OCI-M1 (cell line): ENCODE measurements at regions not wholly inside any gene's neighbourhood (a gene's known extent, or its start where the extent isn't known, plus 50 kb on each side); places are given as distances from the start of the nearest gene placed in this dataset.
"Not testable (repeated sequence)": the region's sequence is repeated elsewhere in the genome, so short reads cannot be mapped to it uniquely, and the experiment has no call there.

ENCODE experiments used
- DNase-seq: peaks from one replicate; lab custom pipeline; 2025; lab: John Stamatoyannopoulos, UW

DNA sequence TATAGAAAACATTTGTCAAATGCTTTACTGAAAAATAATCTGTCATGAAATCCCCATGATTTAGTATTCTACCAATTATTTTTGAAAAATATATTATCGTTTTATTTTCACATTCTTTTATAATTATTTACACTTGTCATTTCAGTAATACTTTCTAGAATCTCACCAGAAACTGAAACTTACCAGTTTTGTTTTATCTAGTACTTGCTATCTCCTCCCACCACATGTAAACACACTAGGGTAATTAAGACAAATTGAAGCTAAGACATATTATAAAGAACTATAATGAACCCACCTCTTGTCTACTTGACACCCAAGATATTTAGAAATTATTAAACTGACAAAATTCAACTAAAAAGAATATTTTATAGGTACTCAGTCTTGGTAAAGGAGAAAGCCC lies 51.5 kb upstream of the GRM3 start:
- peak; percentile 33 for DNase-seq

DNA sequence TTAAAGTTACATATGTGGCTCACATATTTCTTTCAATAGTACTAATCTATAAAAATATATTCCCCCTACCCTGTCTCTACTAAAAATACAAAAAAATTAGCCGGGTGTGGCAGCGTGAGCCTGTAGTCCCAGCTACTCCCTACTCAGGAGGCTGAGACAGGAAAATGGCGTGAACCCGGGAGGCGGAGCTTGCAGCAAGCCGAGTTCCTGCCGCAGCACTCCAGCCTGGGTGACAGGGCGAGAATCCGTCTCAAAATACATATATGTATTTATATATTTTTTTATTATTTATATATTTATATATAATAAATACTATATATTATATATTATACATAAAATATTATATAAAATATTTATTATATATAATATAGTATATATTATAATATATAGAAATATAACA lies 69.7 kb upstream of the GRM3 start:
- DNase-seq, result no peak

DNA sequence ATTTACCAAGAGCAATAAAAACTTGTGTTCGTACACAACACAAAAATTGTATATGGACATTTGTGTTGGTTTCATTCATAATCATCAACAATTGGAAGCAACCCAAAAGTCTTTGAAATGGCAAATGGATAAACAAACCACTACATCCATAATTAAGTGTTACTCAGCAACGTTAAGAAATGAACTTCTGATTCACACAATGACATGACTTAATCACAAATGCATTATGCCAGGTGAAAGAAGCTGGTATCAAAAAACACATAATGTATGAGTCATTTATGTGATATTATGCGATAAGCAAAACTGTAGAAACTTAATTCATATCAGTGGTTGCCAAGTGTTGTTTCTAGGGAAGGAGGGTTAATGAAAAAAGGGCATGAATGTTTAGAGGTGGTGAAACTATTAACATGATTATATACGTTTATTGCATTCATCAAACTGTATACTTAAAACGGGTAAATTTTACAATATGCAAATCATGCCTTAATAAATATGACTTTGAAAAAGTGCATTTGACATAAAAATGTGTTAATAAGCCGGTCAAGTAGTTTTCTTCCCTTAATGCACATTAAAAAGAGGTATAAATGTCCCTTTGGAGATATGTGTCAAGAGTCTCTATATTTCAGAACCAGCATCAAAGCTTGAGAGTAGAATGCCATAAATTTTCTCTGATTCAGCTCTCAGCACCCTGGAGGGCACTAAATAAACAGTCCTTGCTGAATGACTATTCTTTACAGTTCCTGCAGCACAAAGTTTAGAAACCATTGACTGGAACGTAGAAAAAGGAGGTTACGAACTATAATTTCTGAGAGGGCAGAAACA lies 84.8 kb upstream of the GRM3 start:
- DNase-seq, result no peak

GRCh38 chr7:86534641-86535040 lies 109.1 kb upstream of the GRM3 start:
- no peak for DNase-seq

DNA sequence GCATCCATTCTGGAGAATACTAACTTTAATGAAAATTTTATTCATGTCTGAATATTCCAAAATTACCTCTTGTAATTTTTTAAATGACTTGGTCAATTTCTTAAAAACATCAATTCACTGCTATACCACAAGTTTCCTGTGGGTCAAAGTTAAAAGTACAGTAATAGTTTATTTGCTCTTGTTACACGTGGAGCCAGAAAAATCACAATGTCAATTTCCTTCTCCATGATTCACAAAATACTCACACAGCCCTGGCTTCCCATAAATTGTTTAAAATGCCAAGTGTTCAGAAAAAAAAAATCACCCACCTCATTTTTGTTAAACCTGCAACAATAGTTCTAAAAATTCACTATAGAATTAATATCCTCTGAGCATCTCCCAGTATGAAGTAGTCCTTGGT lies 139.5 kb upstream of the GRM3 start:
- DNase-seq, result no peak

DNA sequence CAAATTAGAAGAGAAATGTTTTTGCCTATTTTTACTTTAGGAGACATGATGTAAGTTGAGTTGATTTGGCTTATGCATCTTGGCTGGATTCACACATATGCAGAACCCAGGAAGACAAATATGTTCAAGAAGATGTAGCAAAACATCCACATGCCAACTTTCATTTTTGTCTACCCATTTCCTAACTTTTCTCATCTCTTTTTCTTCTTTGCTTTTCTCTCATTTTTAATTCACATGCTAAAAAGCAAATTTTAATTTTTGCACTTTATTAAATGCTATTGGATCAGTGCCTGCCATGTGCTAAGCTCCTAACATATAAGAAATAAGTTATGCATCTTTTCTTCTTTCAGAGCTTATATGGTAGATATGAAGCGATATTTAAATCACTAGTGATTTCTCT lies 143.7 kb upstream of the GRM3 start:
- DNase-seq, result no peak

- no peak for DNase-seq
Observed at GRCh38 chr7:86485827-86486226, 157.9 kb upstream of the GRM3 start.

DNA sequence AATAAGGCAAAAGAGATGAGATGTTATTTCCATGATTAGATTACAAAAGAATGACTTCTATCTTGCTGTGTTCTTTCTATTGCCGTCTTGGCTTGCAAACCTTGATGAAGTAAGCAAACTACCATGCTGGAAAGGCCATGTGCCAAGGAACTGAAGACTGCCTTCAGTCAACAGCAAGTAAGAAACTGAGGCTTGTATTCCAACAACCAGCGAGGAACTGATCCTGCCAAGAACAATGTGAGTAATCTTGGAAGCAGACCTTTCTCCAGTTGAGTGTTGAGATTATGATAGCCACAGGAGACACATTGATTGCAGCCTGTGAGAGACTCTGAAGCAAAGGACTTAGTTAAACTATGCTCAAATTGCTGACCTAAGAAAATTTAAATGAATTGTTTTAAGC lies 164.6 kb upstream of the GRM3 start:
- no peak for DNase-seq

DNA sequence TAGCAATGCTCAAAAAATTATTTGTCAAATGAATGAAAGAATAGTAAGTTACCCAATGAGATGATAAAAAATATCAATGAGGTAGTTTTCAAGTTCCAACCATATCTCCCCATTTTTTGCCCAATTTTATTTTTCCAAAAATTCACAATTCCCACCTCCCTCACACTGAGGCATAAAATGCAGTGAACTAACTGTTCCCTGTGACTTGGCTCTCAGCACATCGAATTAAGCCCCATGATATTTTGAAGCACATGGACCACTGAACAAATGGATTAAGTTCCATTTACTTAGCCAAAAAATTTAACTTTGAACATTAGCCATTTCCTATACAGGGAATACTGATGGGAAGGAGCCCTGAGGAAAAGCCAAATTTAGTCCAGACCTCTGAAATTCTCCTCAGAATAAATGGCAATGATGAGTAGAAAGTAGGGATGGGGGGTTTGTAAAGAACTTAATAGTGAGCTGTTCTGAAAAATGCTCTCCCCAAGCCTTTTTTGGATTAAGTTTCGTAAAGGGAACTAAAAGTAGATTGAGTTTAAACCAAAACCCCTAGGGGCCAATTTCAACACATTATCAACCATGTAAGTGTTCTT lies 166.3 kb upstream of the GRM3 start:
- no peak for DNase-seq

DNA sequence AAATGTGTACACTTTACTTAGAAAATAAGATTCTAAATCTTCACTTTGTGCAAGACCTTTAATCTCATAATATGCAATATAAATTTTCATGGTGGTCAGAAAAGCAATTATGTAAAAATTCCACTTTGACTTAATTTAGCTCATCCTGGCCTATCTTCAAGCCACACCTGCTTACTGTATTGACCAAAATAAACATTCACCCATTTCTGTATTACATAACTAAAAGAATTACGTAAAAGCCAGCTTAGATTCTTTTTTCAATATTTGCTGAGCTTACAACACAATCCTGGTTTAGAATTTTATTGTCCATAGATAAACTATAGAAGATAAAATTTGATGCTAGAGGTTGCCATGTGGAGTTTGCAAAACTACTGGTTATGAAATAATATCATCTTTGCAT lies 172.9 kb upstream of the GRM3 start:
- no peak for DNase-seq

DNA sequence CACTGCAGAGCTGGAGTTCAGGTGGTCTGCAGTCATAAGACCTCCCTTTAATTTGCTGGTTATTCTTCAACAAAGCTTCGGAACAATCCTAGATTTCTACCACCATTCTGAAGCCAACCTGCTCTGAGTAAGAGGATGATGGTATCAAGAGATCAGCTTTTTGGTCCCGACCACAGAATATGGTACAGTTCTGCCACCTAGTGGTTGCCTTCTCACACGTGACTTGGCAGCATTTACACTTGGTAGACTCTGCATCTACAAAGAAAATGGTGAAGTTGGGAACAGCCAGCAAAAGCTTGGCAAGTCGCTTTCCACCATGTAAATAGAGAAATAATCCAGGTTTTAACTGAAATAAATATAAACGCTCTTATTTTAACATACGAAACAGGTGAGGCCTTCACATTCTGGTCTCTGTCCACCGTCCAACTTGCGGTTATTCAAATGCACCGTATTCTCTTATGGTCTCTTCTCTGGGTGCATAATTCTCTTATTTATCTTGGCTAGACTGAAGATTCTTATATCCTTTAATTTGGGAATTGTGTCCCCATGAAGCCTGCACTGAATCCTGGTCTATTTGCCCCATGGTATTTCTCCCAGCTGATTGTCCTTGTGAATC lies 173.9 kb upstream of the GRM3 start:
- DNase-seq, result peak; percentile 92

DNA sequence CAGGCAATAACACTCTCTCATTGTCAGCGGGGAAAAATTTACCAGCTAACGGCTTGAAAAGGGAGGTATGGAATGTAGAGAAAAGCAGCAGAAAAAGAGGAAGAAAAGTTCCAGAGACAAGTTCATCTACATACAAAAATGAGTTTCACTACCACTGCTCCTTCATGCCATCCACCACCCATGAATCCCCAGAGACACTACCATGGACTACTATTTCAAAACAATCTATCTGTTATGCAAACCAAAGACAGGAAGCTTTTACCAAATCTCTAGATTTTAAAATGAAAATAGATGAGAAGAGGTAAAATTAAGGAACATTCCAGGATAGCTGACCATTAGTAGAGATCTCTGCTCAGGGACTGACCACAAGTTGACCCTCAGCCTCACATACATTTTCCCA lies 189.0 kb upstream of the GRM3 start:
- DNase-seq, result no peak

- DNase-seq, result no peak
Observed at GRCh38 chr7:86453454-86453853, 190.3 kb upstream of the GRM3 start.

DNA sequence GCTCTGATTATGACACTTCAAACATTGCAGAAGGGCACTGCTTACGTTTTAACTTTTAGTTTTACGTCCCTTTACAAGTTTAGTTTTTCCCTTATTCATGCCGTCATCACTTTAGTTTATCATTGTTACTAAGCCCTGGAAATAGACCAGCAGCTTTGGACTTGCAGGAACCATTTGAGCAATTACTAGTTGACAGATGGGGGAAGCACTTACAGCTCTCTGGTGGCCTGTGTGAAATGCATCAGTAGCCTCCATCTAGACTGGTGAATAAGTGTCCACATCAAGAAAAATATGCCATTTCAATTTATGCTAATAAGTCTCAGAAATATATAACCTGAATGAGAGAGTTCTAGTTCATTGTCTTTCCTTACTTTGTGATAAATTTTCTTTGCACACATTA lies 194.9 kb upstream of the GRM3 start:
- DNase-seq, result no peak

DNA sequence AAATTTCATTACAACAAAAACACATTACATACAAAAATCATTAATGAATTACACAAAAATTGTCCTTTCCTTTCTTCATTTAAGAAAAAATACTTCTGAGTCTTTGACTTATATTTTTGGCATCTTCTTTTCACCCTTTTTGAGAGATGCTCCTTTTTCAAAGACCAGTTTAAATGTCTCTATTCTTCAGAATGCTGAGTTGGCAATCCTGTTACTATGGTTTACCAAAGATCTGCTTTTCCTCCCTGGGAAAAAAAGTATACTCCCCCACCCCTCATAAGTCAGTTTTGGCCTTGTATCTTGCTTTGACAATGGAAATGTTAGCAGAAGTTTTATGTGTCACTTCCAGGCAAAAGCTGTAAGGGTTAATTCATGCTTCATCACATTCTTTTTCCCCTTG lies 198.4 kb upstream of the GRM3 start:
- no peak for DNase-seq

DNA sequence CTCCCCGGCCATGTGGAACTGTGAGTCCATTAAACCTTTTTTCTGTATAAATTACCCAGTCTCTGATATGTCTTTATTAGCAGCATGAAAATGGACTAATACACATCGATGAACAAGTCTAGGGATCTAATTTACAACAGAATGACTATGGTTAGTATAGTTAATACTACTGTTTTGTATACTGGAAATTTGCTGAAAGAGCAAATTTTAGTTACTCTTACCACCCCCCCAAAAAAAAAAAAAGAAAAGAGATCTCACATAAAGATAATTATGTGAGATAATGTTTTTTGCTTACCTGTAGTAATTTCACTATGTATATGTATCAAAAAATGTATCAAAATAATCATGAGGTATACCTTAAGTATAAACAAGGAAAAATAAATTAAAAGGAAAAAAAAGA lies 199.5 kb upstream of the GRM3 start:
- DNase-seq, result no peak

GRCh38 chr7:86440420-86440819 lies 203.3 kb upstream of the GRM3 start:
- not testable (repeated sequence) for DNase-seq

DNA sequence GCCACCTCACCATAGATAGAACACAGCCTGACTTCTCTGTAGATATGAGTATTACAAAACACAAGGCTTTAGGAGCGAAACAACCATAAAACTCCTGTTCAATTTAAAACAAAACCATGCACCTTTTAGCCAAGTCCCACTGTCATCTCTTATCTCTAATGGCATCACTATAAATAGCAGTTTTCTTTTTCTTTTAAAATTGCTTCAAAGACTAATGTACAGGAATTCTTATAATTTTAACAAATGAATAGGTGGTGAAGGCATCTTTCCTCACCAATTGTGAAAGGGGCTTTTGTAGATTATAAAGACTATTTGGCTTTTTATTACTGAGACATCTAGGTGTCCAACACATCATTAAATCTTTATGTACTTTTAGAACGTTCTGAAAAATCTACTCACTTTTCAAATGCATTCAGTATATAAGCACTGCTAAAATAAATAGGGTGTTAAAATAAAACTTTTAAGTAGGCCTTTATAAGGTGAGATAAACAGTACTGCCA lies 205.7 kb upstream of the GRM3 start:
- DNase-seq, result no peak

DNA sequence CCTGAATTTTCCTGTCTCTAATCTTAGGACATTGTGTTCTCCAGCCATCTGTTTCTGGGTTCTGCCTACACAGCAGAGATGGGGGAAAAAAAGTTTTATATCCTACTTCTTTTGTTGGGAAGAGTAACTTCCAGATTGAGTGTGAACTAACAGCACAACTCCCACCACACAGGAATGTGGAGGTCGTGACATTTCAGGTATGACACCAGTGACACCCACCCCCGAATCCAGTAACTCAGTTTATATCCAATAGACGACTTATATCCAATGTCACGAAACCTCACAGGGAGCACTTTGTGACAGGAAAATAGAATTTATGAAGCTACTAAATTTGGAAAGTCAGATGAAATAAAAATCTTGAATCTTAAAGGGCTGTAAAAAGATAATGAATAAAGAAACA lies 211.9 kb upstream of the GRM3 start:
- DNase-seq, result no peak

DNA sequence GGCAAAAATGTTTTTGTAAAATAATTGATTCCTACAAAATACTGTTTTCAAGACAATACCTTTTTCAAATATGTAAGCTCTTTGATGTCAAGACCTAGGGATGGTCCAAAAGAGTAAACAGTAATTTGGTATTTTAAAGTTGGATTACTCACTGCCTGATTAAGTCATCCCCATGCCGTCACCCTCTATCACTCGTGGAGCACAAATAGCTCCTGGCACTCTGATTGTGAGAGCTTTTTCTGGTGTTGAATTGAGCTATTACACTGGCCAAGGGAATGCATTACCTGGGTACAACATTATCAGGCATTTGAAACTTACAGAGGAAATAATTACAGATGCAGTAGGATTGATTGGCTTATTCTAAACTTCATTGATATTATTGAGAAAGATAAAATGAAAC lies 231.9 kb upstream of the GRM3 start:
- no peak for DNase-seq

DNA sequence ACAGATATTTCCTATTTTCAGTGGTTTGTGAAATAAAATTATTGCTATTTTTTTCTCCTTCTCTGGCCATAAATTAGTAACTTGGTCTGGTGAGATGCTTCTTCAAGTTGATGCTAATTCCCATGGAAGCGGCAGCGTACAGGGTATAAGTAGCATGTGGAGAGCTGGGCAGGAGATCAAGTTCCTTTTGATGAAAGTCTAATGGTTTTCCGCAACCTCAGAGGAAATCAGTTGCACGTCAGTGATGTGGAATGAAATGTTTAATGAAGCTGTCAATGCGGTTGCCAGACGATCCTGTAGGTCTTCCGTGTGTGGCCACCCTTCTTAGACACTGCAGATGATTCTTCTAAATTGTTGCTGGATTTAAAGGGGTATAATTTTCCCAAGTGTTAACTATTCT lies 236.4 kb upstream of the GRM3 start:
- DNase-seq, result no peak

- DNase-seq, result no peak
Observed at GRCh38 chr7:86391813-86392212, 251.9 kb upstream of the GRM3 start.

GRCh38 chr7:86375602-86376001 lies 268.1 kb upstream of the GRM3 start:
- not testable (repeated sequence) for DNase-seq
